Sciatic nerve (tissue), 2 donors: ENCODE measurements at regions not wholly inside any gene's neighbourhood (a gene's known extent, or its start where the extent isn't known, plus 50 kb on each side); places are given as distances from the start of the nearest gene placed in this dataset.
"Not testable (repeated sequence)": the region's sequence is repeated elsewhere in the genome, so short reads cannot be mapped to it uniquely, and the experiment has no call there.

Experiments used
- ATAC-seq: fragments of 200-7000 bp; cut with Tn5 transposase; one replicate; pipeline ENCODE4 v1.9.1; 2020; ENCODE audit warnings: mild to moderate bottlenecking, moderate library complexity
- DNase-seq: peaks from one replicate; pipeline ENCODE4 v3.0.0-alpha.2; 2020; ENCODE audit warnings: low spot score
- intact Hi-C: fragments of 100-400 bp; cut with DNase I; formaldehyde crosslinking; loops from one replicate; pipeline ENCODE4 v1.14.2; 2022
- donor health status: DM: no; HTN: no; CAD: no.
- donor health status: DM: no; HTN: no; CAD: no.

DNA sequence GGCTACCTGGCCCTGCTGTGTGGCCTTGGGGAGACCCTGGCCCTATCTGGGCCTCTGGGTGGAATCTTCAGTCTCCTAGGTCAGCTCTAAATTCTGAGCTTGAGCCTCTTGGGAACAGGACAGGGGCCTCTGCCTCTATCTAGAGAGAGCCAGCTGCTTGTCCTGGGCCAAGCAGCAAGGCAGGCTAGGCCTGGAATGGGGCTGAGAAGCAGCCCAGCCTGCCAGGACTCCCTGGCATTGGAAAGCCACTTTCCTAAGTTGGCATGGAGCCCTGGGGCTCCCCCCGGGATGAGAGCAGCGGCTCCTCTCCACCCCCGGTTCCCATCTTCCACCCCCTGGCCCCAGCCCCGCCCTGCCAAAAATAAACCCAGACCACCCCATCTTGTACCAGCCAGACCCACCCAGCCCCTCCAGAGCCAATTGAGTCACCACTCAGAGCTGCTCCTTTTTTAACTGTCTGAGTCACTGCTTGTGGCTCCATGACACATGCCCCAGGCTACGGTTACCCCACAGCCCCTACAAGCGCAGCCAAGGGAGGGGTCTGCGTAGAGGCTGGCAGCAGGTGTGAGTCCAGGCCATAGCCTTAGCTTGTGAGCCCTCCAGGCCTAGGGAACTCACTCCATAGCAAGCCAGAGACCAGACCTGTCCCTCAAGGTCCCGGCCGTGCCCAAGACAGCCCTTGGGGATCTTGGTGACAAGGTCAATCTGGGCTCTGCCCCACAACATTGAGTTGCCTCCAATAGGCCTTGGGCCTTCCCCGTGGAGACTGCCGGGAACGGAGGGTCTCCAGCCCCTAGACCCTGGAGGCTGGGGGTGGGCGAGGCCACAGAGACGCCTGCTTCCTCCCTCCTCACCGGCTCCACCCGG lies 189.7 kb downstream of the TBC1D2B start:
- DNase-seq, intact Hi-C loops: not testable (repeated sequence)
- peak; percentile 19 for ATAC-seq

DNA sequence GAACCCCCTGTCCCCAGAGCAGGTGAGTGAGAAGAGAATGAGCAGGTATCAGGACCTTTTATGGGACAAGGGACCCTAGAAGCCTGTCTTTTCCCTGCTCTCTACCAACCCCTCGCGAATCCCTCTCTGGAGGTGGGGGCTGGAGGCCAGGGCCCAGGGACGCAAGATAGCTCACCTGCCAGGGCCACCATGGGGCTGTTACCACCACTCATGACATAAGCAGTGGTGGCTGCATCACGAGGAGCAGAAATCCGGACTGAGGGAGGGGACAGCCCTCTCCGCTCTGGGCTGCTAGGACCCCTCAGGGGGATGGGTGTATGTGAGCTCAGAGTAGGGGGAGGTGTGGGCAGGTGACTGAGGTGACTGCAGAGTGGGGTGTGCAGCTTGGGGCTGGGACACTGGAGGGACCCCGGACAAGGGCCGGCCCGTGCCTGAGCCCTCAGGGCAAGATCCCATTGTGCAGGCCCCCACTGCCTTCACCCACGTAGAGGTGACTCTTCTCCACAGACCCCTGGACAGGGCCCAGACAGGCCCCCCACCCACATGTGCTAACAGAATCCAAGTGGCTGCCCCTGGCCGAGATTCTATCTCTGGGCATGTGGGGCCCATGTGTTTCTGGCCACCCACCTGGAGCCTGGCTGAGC lies 190.6 kb downstream of the TBC1D2B start:
- intact Hi-C loops, result no loop called here
- no peak for ATAC-seq
- DNase-seq, result no peak

DNA sequence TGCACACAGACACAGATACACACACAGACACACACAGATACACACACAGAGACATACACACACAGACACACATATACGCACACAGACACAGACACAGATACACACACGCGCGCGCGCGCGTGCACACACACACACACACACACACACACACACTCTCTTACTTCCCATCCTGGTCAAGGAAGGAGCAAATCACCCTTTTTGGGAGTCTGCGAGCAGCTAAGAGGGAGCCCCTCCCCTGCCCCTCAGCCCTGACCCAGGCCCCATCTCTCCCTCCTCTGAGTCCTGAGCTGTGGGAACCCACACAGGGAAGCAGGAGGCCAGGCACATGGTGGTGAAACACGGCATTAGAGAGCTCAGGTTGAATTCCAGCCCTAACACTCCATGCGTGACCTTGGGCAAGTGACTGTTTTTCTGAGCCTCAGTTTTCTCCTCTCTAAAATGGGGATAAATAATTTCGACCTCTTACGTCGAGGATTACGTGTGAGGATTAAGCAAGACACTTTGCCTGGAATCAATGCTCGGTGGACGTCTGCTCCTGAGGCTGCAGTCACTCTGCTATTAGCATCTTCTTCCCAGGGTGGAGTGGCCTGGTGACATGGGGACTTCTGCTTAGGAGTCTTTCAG lies 191.5 kb downstream of the TBC1D2B start:
- DNase-seq, intact Hi-C loops, ATAC-seq: not testable (repeated sequence)

DNA sequence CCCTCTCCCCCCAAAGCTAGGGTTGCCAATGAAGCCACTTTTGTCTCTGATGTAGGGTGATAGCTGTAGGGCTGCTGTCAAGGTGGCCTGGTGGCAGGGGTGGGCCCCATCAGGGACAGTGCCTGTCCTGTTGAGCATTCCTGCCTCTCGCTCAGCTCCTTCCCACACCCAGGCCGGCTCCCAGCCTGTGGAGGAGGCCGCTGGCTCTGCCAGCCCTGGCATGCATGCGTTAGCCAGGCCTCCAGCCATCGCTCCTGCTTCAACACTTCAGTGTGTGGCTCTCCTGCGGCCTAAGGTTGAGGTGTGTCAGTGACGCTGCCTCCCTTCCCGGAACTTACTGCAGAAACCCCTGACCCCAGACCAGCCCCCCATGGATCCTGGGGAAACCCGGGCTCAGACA lies 194.5 kb downstream of the TBC1D2B start:
- DNase-seq, ATAC-seq, intact Hi-C loops: not testable (repeated sequence)

DNA sequence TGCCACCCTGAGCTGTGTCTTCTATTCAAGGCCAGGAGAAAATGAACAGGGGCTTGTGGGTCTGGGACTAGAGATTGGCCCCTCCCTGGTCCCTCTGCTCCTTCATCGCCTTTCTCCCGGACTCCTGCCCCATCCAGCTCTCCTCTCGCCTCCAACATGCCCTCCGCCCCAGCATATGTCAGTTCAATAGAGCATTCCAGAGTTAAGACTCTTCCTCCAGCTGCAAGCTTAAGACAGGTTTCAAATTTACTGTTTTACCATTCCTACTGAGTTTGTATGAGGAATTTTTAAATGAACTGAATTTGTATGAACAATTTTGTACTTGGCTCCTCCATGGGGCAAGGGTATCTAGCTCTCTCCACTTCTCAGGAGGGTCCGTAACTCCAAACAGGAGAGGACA lies 195.6 kb downstream of the TBC1D2B start:
- intact Hi-C loops, result no loop called here
- DNase-seq (no peak), ATAC-seq (no peak)

DNA sequence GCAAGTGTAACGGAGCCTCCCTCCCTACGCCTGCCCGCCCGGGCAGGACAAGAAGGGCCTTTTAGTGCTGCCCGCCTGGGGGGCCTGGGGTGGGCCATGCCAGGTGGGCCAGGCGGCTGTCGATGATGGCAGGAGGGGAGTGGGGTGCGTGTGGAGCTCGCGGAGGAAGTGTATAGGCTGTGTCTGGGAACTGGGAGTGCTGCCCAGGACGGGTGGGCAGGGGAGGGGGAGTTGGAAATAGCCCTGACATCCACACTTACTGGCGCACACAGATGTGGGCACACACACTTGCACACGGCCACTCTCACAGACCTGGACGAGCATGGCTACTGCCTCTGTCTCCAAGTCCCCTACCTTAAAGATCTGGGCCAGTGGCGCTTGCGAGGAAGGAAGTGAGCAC lies 196.0 kb downstream of the TBC1D2B start:
- DNase-seq, ATAC-seq, intact Hi-C loops: not testable (repeated sequence)

DNA sequence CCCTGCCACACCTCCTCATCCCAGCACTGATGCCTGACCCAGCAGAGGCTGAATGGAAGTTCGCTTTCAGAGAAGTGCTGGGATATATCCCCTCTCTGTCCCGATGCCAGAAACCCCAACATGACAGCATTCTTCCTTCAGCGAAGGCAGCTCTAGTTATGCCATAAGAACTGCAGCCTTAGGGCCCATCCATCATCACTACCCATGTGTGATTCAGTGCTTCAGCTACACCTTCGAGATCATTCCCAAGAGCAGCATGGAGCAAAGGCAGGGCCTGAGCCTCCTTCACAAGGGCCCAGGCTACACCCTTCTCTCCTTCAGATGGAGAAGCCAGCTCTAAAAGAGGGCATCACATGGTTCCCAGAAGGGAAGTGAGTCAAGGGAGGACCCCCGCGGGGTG lies 198.0 kb downstream of the TBC1D2B start:
- ATAC-seq, intact Hi-C loops: not testable (repeated sequence)

DNA sequence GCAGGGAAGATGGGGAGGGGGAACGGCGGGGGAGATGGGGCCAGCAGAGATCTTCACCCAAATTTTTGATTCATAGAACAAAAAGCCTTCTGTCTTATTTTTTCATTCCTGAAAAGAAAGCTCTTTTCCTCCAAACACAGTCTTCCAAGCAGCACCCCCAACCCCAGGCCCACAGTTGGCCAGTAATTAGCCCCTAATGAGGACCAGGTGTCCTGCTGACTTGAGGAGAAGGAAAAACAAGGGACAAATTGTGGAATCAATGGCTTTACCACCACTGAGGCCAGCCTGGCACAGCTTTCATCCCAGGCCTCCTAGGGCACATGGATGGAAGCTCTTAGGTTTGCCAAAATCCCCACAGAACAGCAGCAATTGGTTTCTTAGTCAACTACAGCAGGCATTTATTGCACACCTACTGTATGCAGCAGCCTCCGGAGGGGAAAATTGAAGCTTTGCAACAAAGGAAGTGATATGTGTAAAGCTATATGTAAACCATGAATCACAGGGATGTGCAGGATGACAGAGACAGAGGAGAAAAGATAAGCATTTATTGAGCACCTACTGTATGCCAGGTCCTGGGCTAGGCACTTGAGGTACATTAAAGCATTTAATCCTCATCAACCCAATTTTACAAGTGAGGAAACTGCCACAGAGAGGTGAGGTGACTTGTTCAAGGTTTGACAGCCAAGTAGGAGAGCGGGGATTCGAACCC lies 199.5 kb downstream of the TBC1D2B start:
- no peak for ATAC-seq

More for the DNA sequence above, 198.0 kb downstream of the TBC1D2B start:
- DNase-seq, result not testable (repeated sequence)

DNA sequence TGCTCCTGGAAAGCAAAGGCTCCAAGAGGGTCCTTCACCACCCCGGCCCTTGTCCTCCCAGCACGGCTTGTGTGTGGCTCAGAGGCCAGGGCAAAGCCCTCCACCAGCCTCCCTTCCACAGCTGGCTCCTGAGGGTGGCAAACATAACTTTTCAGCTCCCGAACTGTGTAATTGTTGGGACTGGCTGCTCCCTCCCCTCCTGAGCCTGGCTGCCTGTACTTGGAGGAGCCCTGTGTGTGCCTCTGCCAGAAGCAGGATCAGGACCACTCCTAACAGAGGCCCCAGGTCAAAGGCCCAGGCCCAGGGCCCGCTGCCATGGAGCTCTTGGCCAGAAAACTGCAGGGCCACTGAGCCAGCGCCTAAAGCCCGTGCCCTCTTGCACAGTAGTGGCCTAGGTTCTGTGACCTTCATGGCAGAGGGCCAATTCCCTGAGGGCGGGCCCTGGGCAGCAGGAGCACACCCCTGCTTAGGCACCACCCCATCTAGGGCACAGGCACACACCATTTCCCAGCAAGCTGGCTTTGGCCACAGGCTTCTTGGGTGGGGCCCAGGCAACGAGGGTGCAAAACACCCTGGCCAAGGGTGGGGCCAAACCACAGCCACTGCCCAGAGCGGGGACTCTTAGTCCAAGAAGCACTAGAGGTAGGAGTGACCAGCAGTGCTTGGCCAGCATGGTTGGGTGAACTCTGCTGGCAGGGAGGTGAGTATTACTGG lies 201.2 kb downstream of the TBC1D2B start:
- peak; percentile 82 for ATAC-seq
- DNase-seq, intact Hi-C loops: not testable (repeated sequence)

More for the DNA sequence above, 199.5 kb downstream of the TBC1D2B start:
- intact Hi-C loops, result no loop called here
- no peak for DNase-seq

DNA sequence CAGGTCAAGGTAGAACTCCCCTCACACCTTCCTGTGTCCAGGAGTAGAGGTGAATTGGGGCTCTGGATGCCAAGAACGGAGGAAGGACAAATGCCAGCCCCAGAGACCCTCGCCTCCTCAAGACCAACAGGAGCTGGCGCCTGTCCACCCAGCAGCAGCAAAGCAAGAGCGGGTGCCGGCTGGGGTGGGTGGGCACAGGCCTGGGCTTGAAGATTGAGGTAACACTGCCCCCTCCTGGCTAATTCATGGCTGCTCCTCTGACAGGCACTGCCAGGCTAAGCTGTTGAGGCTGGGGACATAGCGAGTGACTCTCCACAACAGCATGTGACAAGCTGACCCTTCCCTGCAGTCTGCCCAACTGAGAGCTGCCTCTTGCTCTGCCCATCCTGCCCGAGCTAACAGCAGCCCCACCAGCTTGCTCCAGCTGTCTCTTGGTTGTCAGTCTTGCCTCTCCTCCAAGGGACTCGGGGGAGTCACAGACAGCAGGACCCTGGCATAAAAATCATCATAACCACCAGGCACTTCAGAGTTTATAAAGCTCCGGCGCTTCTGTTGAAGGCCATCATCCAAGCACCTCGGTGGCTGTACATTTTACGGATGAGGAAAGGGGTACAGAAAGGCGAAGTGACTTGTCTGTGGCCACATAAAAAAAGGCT lies 202.3 kb downstream of the TBC1D2B start:
- ATAC-seq, intact Hi-C loops, DNase-seq: not testable (repeated sequence)

DNA sequence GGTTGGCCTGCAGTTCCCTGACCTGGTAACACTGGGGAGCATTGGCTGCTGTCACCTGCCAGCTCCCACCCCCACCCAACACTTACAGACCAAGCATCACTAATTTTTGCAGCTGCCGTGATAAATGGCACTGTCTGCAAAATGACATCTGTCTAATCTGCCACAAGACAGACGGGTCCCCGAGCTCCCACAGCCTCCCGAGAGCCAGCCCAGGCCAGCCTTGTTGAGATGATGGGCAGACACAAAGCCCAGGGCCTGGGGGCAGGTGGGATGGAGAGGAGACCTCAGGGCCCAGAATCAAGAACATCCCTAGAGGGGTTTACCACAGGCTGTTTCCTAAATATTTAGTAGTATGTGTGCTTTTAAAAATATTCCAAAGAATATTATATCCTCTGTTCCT lies 203.4 kb downstream of the TBC1D2B start:
- DNase-seq (no peak), ATAC-seq (no peak)
- intact Hi-C loops, result no loop called here

DNA sequence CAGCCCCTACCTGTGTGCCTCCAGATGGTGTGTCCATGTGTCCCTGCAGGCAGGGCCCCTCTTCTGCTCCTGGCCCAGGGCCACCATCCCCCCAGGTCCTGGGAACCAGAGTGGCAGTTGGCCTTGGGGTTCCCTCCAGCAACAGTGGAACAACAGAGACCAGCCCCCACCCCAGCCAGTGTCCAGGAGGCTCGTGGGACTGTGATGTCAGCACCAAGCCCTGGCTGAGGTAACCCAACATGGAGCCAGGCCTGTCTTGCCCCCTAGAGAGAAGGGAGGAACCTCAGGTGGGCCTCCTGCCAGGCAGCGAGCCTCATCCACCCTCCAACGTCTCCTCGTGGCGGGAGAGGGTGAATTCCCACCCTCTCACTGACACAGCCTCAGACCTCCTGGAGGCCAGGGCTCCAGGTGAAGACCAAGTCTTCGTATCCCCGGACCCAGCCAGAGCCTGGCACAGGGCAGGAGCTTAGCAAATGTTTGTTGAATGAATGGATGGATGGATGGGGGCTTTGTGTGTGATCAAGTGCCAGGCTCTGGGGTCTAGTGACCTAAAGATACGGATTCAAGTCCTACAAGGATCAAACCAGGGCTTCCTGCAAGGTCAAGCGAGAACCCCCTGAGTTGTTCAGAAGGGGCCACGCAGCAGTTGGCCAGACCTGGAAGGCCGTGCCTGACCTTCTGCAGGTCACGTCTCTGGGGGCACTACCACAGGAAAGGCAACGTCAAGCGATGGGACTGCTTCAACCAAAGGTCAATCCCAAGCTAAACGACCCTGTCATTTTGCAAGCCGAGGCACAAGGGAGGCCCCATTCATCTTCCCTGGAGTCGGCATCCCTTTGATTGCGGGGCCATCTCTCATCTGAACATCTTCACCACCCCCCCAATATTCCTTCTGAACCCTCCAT lies 204.7 kb downstream of the TBC1D2B start:
- intact Hi-C loops, ATAC-seq, DNase-seq: not testable (repeated sequence)

DNA sequence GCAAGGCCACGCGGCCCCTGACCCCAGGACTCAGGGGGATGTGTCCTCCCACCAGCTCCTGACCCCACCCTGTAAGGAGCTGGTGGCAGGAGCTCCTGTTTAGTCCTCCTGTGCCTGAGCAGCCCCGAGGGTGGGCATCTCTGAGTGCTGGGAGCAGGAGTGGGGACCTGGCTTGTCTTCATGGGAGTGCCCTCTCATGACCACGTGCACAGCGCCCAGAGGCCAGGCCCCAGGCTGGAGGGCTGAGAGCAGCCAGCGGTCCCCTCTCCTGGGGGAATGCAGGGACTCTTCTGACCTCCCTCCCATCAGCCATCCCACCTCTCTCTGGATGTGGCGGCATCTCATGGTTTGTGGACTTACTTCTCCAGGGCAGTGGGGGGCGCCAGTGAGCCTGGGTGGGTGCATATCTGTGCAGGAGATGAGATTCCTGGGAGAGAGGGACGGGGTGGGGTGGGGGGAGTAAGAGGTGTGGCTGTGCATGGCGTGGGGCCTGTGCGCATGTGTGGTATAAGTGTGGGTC lies 205.6 kb downstream of the TBC1D2B start:
- intact Hi-C loops, result no loop called here
- no peak for DNase-seq
- ATAC-seq, result no peak

DNA sequence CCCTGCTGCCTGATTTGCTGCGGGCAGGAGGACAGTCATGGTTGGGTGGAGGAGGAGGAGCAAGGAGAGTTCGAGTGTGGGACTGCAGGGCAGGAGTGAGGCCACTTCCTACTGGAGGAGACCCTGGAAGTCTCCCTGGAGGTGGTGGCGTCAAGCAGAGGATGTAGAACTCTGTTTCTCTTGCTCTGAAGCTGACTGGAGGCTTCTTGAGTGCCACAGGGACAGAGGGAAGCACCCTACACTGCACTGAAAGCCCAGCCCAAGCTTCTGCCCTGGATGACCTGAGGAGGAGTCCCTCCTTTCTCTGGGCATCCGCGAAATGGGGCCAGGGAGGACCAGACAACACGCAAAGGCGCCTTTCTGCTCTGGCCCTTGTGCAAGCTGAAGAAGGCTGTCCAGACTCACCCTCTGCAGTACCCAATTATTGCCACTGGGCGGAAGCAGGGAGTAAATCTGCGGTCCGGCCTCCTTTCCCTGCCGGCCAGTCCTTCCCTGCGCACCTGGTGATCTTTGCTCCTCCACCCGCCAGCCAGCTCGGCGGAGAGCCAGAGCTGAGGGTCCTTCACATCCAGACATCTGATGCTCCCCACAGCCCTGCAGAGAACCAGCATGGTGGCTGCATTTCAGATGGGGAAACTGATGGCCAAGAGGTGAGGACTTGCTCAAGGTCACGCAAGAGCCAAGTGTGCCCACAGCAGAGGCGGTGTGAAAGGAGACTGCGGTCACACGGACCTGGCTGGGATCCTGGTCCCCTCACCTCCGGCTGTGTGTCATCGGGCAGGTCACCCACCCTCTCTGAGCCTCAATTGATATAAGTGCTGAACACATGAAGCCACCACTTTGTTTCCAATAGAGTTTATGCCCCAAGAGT lies 207.1 kb downstream of the TBC1D2B start:
- DNase-seq, result peak; percentile 83

DNA sequence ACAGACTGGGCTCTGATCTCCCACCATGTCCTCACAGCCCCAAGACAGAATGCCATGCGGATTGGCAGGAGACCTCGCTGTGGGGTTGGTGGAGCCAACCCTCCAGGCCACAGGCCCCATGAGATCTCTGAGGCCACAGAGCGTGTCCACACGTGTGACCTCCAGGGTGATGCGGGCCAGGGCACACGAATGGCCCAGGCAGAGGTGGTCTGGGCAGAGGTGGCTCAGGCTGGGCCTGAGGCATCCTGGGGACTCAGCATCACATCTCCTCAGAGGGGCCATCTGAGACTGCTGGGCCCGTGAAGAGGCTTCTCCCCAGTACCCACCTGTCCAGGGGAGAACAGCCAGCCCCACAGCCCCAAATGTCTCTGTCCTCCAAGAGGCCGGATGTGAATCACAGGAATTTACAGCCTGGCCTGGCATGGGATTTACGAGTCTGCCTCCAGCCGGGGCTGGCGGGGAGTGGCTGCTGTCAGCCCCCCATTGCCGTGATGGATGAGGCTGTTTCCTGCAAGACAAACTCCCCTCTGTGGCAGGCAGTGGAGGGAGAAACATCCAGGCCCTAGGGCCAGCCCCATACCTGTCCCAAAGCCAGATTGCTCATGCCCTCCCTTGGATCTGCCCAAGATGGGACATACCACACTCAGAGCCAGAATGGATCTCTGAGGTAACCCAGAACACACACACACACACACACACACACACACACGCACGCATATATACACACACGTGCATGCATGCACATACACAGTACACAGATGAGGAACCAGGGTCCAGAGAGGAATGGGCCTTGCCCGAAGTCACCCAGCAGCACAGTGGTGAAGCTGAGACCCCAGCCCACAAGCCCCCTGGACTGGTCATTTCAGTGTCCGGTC lies 208.3 kb downstream of the TBC1D2B start:
- intact Hi-C loops, result no loop called here
- ATAC-seq, result no peak
- peak; percentile 43 for DNase-seq

More for the DNA sequence above, 207.1 kb downstream of the TBC1D2B start:
- intact Hi-C loops, result no loop called here
- ATAC-seq, result peak; percentile 74
